Ovary (tissue), 7 donors: ENCODE measurements at regions not wholly inside any gene's neighbourhood (a gene's known extent, or its start where the extent isn't known, plus 50 kb on each side); places are given as distances from the start of the nearest gene placed in this dataset.

Source experiments
- DNase-seq, 5 donors: peaks; one replicate each; pipeline ENCODE4 v3.0.0-alpha.2; 2019 to 2020
- H3K27ac ChIP-seq, 2 donors: fragments of 200-600 bp; one replicate each; pipeline versions ENCODE4 v1.5.1 to v1.8.0; 2019 to 2022
- H3K27me3 ChIP-seq: fragments of 200-600 bp; one replicate; pipeline ENCODE4 v1.8.0; 2022
- H3K36me3 ChIP-seq: fragments of 200-600 bp; sonication (generic); one replicate; pipeline ENCODE4 v1.5.1; 2019
- H3K4me1 ChIP-seq: one replicate; pipeline ENCODE4 v1.8.1; 2013; ENCODE audit warnings: mild to moderate bottlenecking, moderate library complexity; ENCODE audit not compliant: insufficient read depth
- H3K4me3 ChIP-seq: fragments of 200-600 bp; sonication (generic); one replicate; pipeline ENCODE4 v1.5.1; 2017
- H3K9me3 ChIP-seq, 2 donors: fragments of 200-600 bp in 1 of 2; sonication (generic) in 1 of 2; one replicate each; pipeline versions ENCODE4 v1.5.1 to v1.8.1; 2013 to 2019; ENCODE audit warnings: mild to moderate bottlenecking in 1 of 2, moderate library complexity in 1 of 2
- CTCF ChIP-seq, 3 donors: fragments of 450-650 bp in 2 of 3; fragments of 200-600 bp in 1 of 3; IDR thresholded peaks; one replicate each; pipeline versions ENCODE4 v1.5.1 to v1.8.0; 2016 to 2022; ENCODE audit warnings: antibody characterized with exemption in 3 of 3, mild to moderate bottlenecking in 1 of 3
- EP300 ChIP-seq: sonication (generic); formaldehyde crosslinking; IDR thresholded peaks from one replicate; pipeline ENCODE4 v1.6.1; 2017; ENCODE audit warnings: antibody characterized with exemption
- POLR2A ChIP-seq: fragments of 450-650 bp; IDR thresholded peaks from one replicate; pipeline ENCODE4 v1.6.1; 2017; ENCODE audit warnings: antibody characterized with exemption, mild to moderate bottlenecking, moderate library complexity
- WGBS, 3 donors: extraction: QIAGEN DNeasy Blood & Tissue Kit in 1 of 3; methylation state at CpG; one replicate each; pipeline versions ENCODE4 v1.1.5 to v1.1.7; 2013 to 2017; 5-methylcytosine and 5-hydroxymethylcytosine counted together
- intact Hi-C, 4 donors: fragments of 100-400 bp; cut with DNase I; formaldehyde crosslinking; loops; one replicate each; pipeline versions ENCODE4 v1.11.0 to v1.15.1; 2022 to 2023
- donor health status: DM: no; HTN: no; CAD: no; lungs with moderate emphysema.
- donor health status: DM: no; HTN: no; CAD: no.
- donor health status: Bipolar disorder and iron deficiency.
- donor health status: DM: no; HTN: no; CAD: no.
- donor health status: DM: yes; HTN: yes; CAD: no.

GRCh38 chr7:42765931-42766330 is 145.9 kb downstream of the C7orf25 start:
- 92 to 96% (median 94%) methylated on average over 2 of the region's 2 CpGs for WGBS, 3 donors
- no peak for DNase-seq
- Histone ChIP-seq H3K4me1 (no peaks in the 10 kb centered on the region), H3K27me3 (no peaks in the 10 kb centered on the region), H3K36me3 (no peaks in the 10 kb centered on the region), H3K4me3 (no peak overlapping the region), H3K9me3 (no peaks in the 10 kb centered on the region), H3K27ac (no peak overlapping the region)
- intact Hi-C loops, result no loop called here
- TF ChIP-seq POLR2A, result no peak
- TF ChIP-seq CTCF (IDR thresholded peaks at IDR 0.05), result no peak

- H3K4me3 ChIP-seq, result no peak overlapping the region
- H3K4me1 ChIP-seq, result no peaks in the 10 kb centered on the region
- intact Hi-C loops, result no loop called here
- H3K27ac ChIP-seq, result no peak overlapping the region
- WGBS, 3 donors, result 90 to 93% (median 93%) methylated on average over 6 of the region's 6 CpGs
- no peaks in the 10 kb centered on the region for H3K36me3 ChIP-seq
- H3K9me3 ChIP-seq, result no peaks in the 10 kb centered on the region
- H3K27me3 ChIP-seq, result no peaks in the 10 kb centered on the region
- no peak for DNase-seq
- TF ChIP-seq POLR2A, result no peak
- no peak for TF ChIP-seq EP300
- TF ChIP-seq CTCF (IDR thresholded peaks at IDR 0.05), result no peak
Measured at GRCh38 chr7:42763137-42763551, 148.7 kb downstream of the C7orf25 start.

GRCh38 chr7:42761486-42761885 is 150.4 kb downstream of the C7orf25 start:
- Histone ChIP-seq H3K27ac (no peak overlapping the region), H3K27me3 (no peaks in the 10 kb centered on the region), H3K9me3 (no peaks in the 10 kb centered on the region), H3K4me1 (no peaks in the 10 kb centered on the region), H3K4me3 (no peak overlapping the region), H3K36me3 (no peaks in the 10 kb centered on the region)
- WGBS, 3 donors, result 53 to 72% (median 64%) methylated on average over 1 of the region's 1 CpG
- intact Hi-C loops, result no loop called here
- TF ChIP-seq EP300 (no peak), CTCF (IDR thresholded peaks at IDR 0.05) (no peak), POLR2A (no peak)
- DNase-seq, result no peak

GRCh38 chr7:42758124-42758523 is 153.7 kb downstream of the C7orf25 start:
- H3K4me3 ChIP-seq, result no peak overlapping the region
- TF ChIP-seq CTCF (IDR thresholded peaks at IDR 0.05), result no peak
- TF ChIP-seq POLR2A, result no peak
- TF ChIP-seq EP300, result no peak
- intact Hi-C loops, result no loop called here
- no peaks in the 10 kb centered on the region for H3K4me1 ChIP-seq
- H3K27me3 ChIP-seq, result no peaks in the 10 kb centered on the region
- no peaks in the 10 kb centered on the region for H3K9me3 ChIP-seq
- no peak overlapping the region for H3K27ac ChIP-seq
- 85 to 93% (median 93%) methylated on average over 1 of the region's 1 CpG for WGBS, 3 donors
- no peaks in the 10 kb centered on the region for H3K36me3 ChIP-seq
- no peak for DNase-seq

- H3K4me3 ChIP-seq, result no peak overlapping the region
- no peaks in the 10 kb centered on the region for H3K4me1 ChIP-seq
- TF ChIP-seq CTCF (IDR thresholded peaks at IDR 0.05) (no peak), EP300 (no peak), POLR2A (no peak)
- no peaks in the 10 kb centered on the region for H3K36me3 ChIP-seq
- no peaks in the 10 kb centered on the region for H3K27me3 ChIP-seq
- no peak overlapping the region for H3K27ac ChIP-seq
- intact Hi-C loops, result no loop called here
- no peaks in the 10 kb centered on the region for H3K9me3 ChIP-seq
- DNase-seq, result no peak
- 61 to 70% (median 65%) methylated on average over 5 of the region's 5 CpGs for WGBS, 3 donors
Measured at GRCh38 chr7:42756841-42757240, 155.0 kb downstream of the C7orf25 start.
